Activated CD4-positive, CD25-positive, alpha-beta regulatory T cell treated with anti-CD3 and anti-CD28 coated beads, Interleukin-2, amount 50 U/mL, for 16 hours (primary cell): ENCODE measurements at regions not wholly inside any gene's neighbourhood (a gene's known extent, or its start where the extent isn't known, plus 50 kb on each side); places are given as distances from the start of the nearest gene placed in this dataset.
"Not testable (repeated sequence)": the region's sequence is repeated elsewhere in the genome, so short reads cannot be mapped to it uniquely, and the experiment has no call there.

Experiments
- DNase-seq: peaks from one replicate; pipeline ENCODE4 v3.0.0-alpha.2; 2020; ENCODE audit warnings: low read depth, low spot score

DNA sequence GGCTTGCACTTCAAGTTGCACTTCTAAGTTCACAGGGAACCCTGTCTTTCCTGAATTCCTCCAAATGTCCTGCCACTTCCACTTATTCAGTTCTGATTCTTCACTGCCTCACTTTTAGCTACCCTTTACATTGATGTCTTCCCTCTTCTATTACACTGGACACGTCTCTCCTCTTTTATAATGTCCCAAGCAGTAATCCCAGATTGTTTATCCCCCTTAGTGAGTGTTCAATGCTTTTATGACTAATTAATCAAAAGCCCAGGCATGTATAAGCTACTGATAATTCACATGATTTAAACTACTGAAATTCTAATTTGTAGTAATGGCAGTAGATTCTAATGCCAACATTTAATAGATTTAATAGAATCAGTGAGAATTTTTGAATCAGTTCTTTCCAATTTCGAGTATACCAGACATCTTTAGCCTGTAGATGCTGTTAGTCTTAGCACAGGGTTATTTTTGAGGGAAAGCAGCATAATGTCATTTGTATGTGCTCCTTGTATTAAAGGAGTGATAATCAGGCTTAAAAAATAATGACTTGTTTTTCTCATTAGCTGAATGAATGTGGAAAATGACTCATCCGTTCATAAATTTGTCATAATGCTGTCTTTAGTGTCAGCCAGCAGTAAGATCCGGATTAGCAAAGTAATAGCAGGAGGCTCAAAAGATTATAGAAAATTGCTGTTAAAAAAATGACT lies 703.1 kb downstream of the CENPC start:
- no peak for DNase-seq

DNA sequence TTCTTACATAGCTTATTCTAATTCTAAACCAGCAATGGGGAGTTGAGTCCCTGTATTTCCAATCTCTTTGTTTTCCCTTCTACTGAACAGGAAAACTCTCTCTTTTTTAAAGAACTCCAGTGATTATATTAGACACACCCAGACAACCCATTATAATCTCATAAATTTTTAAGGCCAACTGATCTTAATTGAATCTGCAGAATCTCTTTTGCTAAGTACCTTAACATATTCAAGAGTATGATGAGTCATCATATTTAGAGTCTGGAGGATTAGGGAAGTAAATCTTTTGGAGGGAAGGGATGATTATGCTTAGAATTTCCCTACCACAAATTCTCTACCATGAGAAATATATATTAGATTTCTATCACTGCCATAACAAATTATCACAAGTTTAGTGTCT lies 705.1 kb downstream of the CENPC start:
- no peak for DNase-seq

DNA sequence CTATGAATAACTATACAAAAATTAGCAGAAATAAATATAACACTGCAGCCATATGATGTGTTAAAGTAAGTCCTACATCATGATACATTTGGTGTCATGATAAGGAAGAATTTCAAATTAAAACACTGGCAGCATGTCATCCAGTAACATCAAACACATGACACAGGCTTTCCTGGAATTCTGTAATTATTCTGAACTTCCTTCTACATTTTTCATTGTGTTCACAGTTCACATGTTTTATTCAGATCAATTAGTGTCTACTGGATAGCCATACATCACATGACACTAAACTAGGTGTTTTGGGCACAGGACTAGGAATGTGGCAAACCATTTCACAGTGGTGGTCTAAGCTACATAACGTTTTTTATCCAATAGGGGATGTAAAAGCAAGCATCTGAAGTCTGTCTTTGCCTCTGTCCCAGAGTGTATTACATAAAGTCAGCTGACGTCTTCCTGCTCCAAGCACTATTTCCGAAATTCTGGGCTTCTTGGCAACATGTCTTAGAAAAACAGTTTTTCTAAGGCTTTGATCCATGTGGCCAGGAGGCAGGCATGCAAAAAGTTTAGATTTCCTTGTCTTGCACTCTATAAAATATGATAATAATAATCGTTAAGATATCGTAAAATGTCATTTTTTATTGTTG lies 707.9 kb downstream of the CENPC start:
- no peak for DNase-seq

DNA sequence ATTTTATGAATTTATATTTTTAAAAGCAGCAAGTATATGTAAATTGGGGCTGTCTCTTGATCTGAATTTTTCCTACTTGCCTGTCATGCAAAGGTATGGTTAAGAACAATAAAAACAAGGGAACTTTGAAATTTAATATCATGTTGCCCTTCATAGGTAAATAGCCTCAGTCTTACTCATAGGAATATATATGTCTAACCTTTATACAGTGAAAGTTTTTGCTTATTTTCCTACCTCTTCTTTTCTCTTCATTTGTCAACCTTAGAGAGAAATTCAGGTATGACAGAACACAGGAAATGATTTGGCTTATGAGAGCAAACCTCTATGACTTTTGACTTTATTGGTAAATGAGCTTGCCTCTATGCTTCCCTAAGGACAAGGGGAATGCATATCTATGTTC lies 716.0 kb downstream of the CENPC start:
- DNase-seq = no peak

DNA sequence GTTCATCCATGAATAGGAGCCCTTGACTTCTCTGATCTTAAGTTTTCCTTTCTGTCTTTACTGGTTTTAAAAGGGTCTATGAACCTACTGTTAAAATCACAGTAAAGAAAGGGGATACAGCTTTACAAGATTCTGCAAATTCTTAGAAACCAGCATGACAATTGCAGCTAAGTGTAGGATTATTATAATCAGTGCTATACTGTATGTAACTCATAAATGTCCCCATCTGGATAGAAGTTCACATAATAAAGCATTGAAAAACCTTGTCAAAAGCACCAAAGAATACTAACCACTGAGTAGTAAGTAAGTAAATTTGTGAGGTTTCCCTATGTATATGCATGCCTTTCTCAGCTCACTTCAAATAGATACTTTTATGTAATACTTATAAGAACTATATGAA lies 724.6 kb downstream of the CENPC start:
- no peak for DNase-seq

DNA sequence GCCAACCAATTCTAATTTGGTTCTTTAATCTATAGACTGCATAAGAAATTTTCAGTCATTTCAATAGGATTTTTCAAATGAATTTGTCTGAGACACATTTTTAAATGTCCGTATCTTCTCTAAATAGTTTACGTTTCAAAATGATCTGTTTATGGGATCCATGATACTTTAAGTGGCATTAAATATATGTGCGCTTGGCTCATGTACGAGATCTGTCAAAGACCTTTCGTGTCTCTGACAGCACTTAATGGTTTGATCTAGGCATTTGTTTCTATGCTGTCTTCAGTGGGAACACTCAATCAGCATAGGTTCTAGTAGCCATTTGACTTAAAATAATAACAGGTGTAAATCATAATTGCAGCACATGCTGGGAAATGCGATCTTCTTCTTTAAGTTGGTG lies 731.0 kb downstream of the CENPC start:
- no peak for DNase-seq

DNA sequence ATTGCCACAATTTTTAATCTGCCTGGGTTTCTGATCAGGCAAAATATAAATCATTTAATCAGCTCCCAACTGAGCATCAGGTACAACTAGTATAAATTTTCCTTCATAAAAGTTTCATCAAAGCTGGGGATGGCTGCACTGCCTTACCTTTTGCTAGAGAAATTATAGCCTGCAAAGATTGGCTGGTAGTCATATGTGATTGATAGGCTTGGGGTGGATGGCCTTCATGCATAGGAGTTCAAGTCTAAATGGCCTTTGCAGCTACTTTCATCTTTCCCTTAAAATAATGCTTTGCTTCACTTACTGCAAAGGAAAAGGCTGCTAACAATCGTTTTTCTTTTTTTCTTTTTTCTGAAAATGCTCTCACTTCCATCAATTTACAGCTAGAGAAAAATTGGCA lies 739.7 kb downstream of the CENPC start:
- no peak for DNase-seq

DNA sequence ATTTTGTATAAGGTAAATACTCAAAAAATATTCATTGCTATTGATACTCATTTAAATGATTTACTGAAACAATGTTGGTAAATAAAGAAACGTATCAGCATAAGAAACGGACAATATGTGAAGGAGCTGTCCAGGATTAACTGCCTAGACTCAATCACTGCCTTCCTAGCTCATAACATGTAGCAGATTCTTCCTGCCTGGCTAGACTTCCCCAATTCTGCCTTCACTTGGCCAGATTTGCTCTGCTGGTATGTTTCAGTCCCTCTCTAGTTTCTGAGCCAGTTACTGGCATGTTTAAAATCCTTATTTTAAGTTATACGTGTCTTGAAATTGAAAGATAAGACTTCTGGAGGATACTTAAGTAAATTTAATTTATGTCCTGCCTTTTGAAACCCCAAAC lies 740.3 kb downstream of the CENPC start:
- no peak for DNase-seq

DNA sequence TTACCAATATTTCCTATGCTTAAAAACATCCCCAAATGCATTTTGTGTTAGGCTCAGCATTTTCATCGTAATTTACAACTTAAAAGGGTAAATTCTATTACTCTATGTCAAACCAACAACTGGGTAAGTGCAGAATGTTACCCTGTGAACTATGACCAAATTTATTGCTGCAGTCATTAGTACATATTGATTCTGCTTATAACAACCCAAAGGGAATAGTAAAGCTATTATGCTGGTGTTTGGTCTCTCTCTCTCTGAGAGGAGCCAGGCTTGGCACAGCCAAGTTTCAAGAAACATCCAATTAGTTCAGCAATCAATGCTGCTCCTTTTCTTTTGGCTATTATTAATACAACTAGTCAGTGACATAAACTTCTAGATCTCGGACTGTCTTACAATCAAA lies 747.7 kb downstream of the CENPC start:
- DNase-seq = no peak

DNA sequence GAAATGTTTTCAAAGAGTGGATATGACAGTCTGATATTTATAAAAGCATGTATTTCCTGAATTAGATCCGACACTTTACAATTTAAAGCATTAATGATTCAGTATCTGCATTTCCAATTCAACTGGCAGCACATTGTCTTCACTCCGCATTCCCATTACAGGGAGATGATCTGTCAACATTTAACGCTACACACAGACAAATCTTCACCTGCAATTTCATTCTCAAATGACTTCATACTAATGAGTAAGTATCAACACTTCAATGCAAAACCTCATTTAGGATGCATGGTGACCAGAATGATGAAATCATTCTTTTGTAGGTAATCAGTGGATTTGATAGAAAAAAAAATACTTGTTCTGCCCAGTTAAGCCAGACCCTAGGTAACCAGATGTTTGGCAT lies 749.6 kb downstream of the CENPC start:
- no peak for DNase-seq

DNA sequence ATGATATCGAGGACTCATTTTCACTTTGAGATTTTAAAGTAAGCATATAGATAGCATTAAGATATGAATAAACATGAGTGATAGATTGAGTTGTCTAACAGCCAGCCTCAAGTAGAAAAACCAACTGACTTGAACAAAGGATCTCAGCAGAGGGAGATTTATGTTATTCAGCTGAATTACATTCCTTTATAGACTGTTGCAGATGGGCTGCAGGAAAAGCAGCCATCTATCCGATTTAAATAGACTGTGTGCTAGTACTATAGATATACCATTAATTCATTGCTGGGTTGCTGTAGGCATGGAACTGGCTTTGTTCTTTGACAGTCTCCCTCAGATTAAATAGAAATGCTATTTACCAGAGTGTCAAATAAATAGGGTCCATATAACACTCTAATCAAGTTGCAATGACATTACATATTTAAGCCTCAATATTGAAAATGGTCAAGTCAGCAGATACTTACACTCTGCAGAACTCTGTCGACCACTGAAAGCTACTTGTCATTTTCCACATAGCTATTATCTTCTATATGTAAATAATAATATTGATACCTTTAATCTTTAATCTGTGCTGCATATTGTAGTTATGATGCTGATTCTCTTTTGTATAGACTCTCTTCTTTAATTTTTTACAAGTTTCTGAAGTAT lies 750.8 kb downstream of the CENPC start:
- DNase-seq = no peak

DNA sequence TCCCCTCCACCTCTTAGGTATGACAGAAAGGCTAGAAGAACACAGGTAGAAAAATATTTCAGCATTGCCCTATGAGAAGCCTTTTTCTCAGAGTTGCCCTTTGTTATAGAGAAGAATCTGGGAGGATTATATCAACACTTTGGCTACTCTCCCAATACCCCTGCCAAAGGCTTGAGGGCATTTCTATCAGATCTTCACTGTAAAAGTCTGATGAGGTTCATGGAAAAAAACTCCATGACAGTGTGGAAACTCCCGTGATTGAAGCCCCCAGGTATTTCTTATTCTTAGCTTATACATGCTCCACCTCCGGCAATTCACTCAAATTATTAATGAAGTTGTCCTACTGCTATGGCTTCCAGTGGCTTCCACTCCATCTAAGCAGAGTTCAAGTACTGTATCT lies 753.6 kb downstream of the CENPC start:
- no peak for DNase-seq

DNA sequence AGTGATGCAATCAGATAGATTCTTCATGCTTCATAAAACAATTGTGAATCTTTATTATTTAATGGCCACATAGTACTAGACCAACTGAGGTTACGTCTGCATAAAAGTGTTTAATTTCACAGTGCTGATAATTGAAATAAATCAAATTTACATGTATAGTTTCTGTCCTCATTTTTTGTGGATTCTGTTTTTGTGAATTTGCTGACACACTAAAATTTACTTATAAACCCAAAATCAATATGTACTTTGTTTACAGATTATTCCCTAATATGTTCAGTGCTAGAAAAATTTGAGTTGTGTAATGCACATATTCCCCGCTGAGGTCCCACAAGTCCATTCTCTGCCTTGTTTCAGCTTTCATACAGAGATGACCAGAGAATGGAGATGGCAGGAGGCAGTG lies 759.8 kb downstream of the CENPC start:
- no peak for DNase-seq

DNA sequence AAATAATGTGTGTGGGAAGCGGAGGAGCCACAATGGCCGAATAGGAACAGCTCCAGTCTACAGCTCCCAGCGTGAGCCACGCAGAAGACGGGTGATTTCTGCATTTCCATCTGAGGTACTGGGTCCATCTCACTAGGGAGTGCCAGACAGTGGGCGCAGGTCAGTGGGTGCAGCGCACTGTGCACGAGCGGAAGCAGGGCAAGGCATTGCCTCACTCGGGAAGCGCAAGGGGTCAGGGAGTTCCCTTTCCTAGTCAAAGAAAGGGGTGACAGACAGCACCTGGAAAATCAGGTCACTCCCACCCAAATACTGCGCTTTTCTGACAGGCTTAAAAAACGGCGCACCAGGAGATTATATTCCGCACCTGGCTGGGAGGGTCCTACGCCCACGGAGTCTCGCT lies 762.6 kb downstream of the CENPC start:
- DNase-seq = not testable (repeated sequence)

DNA sequence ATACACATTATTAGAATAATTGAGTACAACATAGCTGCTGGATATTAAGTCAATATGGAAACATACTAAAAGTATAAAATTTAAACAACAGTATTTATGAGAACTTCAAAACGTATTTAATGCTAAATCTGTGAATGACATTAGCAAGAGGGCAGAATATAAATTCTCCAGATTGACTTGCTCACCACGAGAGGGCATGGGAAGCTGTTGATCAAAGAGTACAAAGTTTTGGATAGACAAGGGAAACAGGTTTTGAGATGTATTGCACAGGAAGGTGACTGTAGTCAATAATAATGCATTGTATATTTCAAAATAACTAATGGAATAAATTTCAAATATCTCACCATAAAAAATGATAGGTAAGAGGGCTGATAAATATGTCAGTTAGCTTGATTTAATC lies 768.2 kb downstream of the CENPC start:
- no peak for DNase-seq

DNA sequence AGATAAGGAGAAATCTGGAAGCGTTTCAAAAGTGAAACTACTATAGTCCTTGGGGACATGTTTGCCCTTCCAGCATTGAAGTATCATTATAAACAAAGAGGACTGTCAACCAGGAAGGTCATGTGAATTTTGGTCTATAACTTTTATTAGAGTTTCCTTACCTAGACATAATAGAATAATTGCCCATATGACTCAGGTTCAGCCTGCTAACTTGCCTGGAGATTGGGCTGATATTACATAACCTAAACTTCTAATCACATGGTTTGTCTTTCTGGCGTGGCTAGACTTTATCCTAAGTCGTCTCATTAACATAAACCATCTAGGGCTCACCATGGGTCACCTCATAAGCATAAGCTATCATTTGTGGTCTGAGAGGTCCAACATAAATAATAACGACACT lies 775.9 kb downstream of the CENPC start:
- DNase-seq = no peak

DNA sequence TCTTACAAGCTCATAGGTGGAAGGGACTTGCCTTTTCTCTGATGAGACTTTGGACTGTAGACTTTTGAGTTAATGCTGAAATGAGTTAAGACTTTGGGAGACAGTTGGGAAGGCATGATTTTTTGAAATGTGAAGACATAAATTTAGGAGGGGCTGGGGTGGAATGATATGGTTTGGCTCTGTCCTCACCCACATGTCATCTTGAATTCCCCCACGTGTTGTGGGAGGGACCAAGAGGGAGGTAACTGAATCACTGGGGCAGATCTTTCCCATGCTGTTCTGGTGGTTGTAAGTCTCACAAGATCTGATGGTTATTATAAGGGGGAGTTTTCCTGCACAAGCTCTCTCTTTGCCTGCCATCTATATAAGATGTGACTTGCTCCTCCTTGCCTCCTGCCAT lies 777.9 kb downstream of the CENPC start:
- no peak for DNase-seq

DNA sequence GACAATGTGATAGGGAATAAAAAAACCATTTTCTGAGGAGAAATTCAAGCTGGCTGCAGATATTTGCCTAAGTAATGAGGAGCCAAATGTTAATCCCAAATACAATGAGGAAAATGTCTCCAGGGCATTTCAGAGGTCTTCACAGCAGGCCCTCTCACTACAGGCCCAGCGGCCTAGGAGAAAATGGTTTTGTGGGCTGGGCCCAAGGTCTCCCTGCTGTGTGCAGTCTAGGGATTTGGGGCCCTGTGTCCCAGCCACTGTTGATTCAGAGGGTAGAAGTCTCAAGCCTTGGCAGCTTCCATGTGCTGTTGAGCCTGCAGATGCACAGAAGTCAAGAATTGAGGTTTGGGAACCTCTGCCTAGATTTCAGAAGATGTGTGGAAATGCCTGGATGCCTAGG lies 778.7 kb downstream of the CENPC start:
- DNase-seq = no peak

DNA sequence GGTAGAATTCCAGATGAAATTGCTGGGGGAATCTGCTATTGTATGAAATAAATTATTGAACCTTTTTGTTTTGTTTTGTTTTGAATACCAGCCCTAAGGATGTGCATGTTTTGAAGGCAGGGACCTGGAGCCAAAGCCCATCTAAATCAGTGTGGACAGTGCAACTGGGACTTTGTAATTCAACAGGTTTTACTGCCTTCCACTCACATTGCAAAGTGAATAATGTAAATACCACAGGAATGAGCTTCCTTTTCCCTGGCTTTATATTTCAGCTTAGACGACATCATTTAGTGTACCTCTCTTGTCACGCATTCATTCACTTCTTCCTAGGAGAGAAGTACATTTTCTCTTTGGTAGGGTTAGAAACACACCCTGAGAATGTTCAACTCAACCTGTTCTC lies 795.0 kb downstream of the CENPC start:
- DNase-seq = no peak

DNA sequence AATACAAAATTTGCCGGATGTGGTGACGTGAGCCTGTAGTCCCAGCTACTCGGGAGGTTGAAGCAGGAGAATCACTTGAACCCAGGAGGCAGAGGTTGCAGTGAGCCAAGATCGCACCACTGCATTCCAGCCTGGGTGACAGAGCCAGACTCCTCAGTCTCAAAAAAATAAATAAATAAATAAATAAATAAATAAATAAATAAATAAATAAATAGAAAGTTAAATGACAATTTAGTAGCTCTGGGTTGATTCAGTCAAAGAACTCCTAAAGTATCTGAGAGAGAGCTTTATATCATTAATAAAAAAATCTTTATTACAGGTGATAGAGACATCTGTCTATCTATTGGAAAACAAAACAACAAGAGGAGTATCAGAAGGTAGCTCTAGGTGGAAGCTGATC lies 798.4 kb downstream of the CENPC start:
- DNase-seq = not testable (repeated sequence)

DNA sequence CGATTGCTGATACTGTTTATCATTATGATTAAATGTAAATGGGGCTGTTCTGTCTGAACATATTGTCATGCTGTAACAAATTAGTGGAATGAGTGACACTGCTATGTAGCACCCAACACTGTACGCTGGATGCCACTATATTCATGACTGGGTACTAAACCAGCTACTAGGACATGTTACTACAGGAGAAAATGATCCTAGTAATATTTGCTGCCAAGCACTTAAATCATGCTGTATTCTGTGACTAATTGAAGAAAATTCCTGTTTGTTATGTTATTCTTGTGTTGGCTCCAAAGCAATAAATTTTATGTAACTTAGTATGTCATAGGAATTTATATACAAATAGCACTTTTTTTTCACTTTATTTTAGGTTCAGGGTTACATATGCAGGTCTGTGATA lies 804.2 kb downstream of the CENPC start:
- DNase-seq = no peak

DNA sequence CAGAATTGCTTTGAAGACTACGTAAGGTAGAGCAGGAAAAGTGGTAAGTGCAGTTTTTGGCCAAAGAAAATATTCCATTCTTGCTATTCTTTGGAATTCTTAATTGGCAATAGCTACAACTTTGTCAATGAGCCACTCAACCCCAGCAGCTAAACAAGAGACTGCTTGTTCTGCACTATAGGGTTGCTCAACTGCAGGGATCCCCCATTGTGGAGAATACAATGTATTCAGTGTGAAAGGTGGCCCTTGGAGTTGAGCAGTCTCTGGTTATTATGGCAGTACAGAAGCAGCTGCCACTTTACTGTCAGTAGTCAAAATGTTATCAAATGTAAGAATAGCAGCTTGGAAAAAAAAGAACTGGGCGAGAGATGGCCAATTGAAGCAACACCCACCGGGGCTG lies 808.7 kb downstream of the CENPC start:
- DNase-seq = no peak

DNA sequence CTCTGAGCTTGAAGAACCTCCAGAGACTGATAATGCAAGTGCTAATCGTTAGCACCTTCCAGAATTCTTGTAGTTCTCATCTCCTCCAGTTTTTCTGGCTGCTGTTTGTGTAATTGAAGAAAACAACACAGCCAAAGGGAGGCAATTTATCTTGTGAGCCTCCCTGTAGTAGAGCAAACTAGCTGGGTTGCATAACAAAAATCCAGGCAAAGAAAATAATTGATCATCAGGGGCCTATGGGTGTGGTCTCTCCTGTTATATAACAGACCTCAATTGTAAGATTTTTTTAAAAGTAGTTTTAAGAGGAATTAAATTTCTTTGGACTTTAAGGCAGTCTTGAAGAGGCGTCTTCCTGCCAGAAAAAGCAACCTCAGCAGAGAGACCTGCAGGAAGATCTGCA lies 817.0 kb downstream of the CENPC start:
- no peak for DNase-seq
